Parathyroid adenoma (tissue), 2 donors: ENCODE measurements at regions not wholly inside any gene's neighbourhood (a gene's known extent, or its start where the extent isn't known, plus 50 kb on each side); places are given as distances from the start of the nearest gene placed in this dataset.

Experiments used
- H2AFZ ChIP-seq: fragments of 300-600 bp; sonication (generic); one replicate; pipeline ENCODE4 v1.7.0; 2017; ENCODE audit warnings: antibody characterized with exemption, mild to moderate bottlenecking
- H3K27ac ChIP-seq: fragments of 300-600 bp; sonication (generic); one replicate; pipeline ENCODE4 v1.7.0; 2017
- H3K27me3 ChIP-seq: fragments of 300-600 bp; sonication (generic); one replicate; pipeline ENCODE4 v1.7.0; 2017; ENCODE audit warnings: low read length; ENCODE audit not compliant: control insufficient read depth, insufficient read depth
- H3K36me3 ChIP-seq: fragments of 300-600 bp; sonication (generic); one replicate; pipeline ENCODE4 v1.7.0; 2017; ENCODE audit warnings: low read length; ENCODE audit not compliant: control insufficient read depth, insufficient read depth
- H3K4me1 ChIP-seq: fragments of 300-600 bp; sonication (generic); one replicate; pipeline ENCODE4 v1.7.0; 2017; ENCODE audit warnings: control low read depth
- H3K4me2 ChIP-seq: fragments of 300-600 bp; sonication (generic); one replicate; pipeline ENCODE4 v1.7.0; 2017; ENCODE audit warnings: low read length
- H3K4me3 ChIP-seq: fragments of 300-600 bp; sonication (generic); one replicate; pipeline ENCODE4 v1.7.0; 2017; ENCODE audit warnings: low read depth, low read length
- H3K79me2 ChIP-seq: fragments of 300-600 bp; sonication (generic); one replicate; pipeline ENCODE4 v1.7.0; 2017; ENCODE audit warnings: control low read depth
- H3K9ac ChIP-seq: fragments of 300-600 bp; sonication (generic); one replicate; pipeline ENCODE4 v1.7.0; 2017; ENCODE audit warnings: mild to moderate bottlenecking
- H3K9me3 ChIP-seq: fragments of 300-600 bp; sonication (generic); one replicate; pipeline ENCODE4 v1.7.0; 2017; ENCODE audit warnings: low read length; ENCODE audit not compliant: control insufficient read depth
- TF ChIP-seq, protein P1 (sequence below): fragments of 300-600 bp; sonication (generic); IDR thresholded peaks from one replicate; pipeline ENCODE4 v1.7.0; 2017; ENCODE audit warnings: antibody characterized with exemption, mild to moderate bottlenecking
- donor health status: primary hyperparathyroidism.

DNA sequence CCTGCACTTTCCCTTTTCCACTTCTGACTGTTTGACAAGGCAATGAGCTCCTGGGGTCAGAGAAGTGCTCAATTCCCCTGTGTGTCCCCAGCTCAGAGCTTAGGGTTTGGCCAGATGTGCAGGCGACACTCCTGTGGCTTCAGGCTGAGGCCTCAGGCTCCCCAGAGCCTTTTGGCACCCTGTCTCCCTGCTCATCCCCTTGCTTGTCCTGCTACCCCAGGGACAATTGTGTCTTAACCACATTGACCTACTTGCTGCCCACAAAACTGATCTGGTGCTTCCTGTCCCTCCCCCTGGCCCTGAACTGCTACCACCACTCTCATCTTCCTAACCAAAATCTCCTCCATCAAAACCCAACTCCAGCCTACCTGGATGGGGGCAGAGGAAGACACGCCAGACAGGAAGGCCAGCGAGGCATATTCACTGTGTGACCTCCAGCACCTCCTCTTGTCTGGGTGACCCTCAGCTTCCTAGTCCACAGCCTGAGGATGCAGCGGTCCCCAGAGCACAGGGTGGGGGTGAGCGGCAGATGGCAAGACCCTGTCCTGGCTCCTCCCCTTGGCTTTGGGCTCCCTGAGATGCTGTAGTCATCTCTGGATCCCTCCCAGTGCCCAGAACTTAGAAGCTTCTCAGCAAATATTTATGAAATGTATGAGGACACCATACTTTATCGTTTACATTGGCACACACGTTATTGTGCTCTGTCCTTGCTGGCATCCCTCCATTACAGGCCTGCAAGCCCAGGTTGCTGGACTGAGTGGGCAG lies 98.9 kb upstream of the SLC6A6 start:
- Histone ChIP-seq H3K27me3 (no peaks in the 10 kb centered on the region), H3K4me1 (no peaks in the 10 kb centered on the region), H3K4me3 (no peak overlapping the region), H3K27ac (no peak overlapping the region), H3K9ac (no peak overlapping the region), H3K4me2 (no peak overlapping the region), H3K36me3 (no peaks in the 10 kb centered on the region), H2AFZ (no peak overlapping the region), H3K9me3 (no peaks in the 10 kb centered on the region), H3K79me2 (no peaks in the 10 kb centered on the region)
- TF ChIP-seq, protein P1, sequence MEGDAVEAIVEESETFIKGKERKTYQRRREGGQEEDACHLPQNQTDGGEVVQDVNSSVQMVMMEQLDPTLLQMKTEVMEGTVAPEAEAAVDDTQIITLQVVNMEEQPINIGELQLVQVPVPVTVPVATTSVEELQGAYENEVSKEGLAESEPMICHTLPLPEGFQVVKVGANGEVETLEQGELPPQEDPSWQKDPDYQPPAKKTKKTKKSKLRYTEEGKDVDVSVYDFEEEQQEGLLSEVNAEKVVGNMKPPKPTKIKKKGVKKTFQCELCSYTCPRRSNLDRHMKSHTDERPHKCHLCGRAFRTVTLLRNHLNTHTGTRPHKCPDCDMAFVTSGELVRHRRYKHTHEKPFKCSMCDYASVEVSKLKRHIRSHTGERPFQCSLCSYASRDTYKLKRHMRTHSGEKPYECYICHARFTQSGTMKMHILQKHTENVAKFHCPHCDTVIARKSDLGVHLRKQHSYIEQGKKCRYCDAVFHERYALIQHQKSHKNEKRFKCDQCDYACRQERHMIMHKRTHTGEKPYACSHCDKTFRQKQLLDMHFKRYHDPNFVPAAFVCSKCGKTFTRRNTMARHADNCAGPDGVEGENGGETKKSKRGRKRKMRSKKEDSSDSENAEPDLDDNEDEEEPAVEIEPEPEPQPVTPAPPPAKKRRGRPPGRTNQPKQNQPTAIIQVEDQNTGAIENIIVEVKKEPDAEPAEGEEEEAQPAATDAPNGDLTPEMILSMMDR = no peak

DNA sequence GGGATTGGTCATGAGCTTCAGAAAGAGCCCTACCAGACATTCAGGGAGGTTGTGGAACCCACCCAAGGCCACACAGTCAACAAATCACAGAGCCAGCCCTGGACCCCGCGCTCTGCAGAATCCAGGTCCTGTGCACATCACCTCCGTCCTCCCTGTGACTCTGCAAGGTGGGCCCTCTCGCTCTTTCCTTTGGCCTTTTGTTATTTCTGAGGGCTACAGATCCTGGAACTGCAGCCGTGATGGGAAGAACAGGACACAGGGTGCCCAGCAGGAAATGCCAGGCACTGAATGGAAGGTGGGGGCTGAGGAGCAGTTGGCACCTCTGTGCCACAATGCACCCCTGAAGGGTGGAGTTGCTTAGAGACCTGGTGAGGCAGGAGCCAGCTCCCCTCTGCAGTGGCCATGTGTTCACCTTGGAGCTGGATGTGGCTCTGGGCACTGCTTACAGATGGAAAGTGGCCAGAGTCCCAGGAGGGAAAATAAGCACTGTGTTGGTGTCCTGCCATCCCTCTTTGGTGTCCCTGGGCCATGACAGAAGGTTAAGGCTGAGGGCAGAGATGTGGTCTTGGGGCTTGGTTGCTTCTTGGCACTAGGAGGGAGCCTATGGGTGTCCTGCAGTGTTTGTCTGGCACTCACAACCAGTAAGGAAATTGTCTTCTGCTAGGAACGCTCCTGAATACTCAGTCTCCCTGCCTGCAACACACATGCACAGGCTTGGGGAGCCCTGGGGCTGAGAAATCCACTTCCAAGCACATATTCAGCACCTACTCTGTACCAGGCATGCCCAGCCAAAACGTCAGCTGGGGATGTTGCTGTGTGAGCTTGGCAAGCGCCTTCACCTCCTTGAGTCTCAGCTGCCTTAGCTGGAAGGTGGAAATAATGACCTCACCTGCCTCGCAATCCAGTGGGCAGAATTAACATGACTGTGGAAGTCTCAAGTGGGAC lies 98.0 kb upstream of the SLC6A6 start:
- Histone ChIP-seq H3K9me3 (no peaks in the 10 kb centered on the region), H3K27ac (no peak overlapping the region), H3K4me1 (no peaks in the 10 kb centered on the region), H3K36me3 (no peaks in the 10 kb centered on the region), H3K9ac (no peak overlapping the region), H3K79me2 (no peaks in the 10 kb centered on the region), H3K4me3 (no peak overlapping the region), H3K27me3 (no peaks in the 10 kb centered on the region), H2AFZ (no peak overlapping the region), H3K4me2 (no peak overlapping the region)
- TF ChIP-seq, protein P1 = no peak

DNA sequence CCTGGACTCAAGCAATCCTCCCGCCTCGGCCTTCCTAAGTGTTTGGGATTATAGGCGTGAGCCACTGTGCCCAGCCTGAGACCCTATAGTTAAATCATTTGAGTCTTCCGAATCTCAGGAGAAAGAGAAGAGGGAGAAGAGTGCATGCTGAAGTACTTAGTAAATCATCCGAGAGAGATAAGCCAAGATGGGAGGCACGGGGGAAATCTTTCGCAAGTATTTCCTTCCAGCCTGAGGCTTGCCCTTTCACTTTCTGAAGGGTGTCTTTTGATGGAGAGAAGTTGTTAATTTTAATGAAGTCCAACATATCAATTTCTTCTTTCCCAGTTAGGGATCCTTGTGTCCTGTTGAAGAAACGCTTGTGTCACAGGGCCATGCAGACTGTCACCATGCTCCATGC lies 97.1 kb upstream of the SLC6A6 start:
- Histone ChIP-seq H2AFZ (no peak overlapping the region), H3K4me3 (no peak overlapping the region), H3K27me3 (no peaks in the 10 kb centered on the region), H3K36me3 (no peaks in the 10 kb centered on the region), H3K4me2 (no peak overlapping the region), H3K4me1 (no peaks in the 10 kb centered on the region), H3K9ac (no peak overlapping the region), H3K27ac (no peak overlapping the region), H3K79me2 (no peaks in the 10 kb centered on the region), H3K9me3 (no peaks in the 10 kb centered on the region)
- TF ChIP-seq, protein P1 = no peak

DNA sequence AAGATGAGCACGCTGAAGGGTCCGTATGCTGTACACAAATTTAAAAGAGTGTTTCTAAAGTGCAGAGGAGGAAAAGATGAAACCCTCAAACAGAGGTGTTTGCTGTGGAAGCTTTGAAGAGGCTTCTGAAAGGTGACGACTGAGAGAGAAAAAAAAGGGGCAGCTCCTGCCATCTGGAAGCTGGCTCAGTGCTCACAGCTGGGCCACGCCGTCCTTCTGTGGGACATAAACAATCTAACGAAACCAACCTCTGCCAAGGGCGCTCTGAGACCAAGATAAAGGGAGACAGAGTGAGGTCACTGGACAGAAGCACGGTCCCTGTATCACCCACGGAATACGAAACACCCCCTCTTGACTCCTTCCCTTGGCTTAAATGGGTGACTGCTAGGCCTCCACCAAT lies 96.3 kb upstream of the SLC6A6 start:
- Histone ChIP-seq H3K36me3 (no peaks in the 10 kb centered on the region), H3K79me2 (no peaks in the 10 kb centered on the region), H2AFZ (no peak overlapping the region), H3K27ac (no peak overlapping the region), H3K4me3 (no peak overlapping the region), H3K9me3 (no peaks in the 10 kb centered on the region), H3K27me3 (no peaks in the 10 kb centered on the region), H3K4me2 (no peak overlapping the region), H3K9ac (no peak overlapping the region), H3K4me1 (no peaks in the 10 kb centered on the region)
- TF ChIP-seq, protein P1 = no peak
